Glomerular visceral epithelial cell (primary cell): ENCODE measurements at regions not wholly inside any gene's neighbourhood (a gene's known extent, or its start where the extent isn't known, plus 50 kb on each side); places are given as distances from the start of the nearest gene placed in this dataset.

Source experiments
- DNase-seq: peaks from one replicate; pipeline ENCODE4 v3.0.0-alpha.2; 2016; ENCODE audit errors: extremely low spot score

DNA sequence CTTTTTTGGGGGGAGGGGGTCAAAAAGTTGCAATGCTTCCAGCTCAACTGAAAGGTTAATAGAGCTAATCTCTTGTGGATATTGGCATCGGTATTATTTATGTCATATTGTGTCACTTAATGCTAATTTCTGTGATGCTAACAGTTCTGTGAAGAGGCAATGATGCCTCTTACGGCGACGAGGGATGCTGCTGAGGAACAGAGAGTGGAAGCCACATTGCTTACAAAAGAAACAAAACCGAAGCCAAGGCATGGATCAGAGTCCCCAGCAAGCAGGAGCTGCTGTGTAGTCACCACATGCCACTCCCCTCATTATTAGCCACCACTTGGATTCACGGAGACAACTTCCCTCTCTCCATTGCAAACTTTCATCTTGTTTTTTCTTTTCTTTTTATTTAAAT is 536.5 kb upstream of the MGMT start:
- DNase-seq: no peak

GRCh38 chr10:128932071-128932820 is 534.8 kb upstream of the MGMT start:
- no peak for DNase-seq

- no peak for DNase-seq
Observed at GRCh38 chr10:128934492-128934891, 532.5 kb upstream of the MGMT start.

DNA sequence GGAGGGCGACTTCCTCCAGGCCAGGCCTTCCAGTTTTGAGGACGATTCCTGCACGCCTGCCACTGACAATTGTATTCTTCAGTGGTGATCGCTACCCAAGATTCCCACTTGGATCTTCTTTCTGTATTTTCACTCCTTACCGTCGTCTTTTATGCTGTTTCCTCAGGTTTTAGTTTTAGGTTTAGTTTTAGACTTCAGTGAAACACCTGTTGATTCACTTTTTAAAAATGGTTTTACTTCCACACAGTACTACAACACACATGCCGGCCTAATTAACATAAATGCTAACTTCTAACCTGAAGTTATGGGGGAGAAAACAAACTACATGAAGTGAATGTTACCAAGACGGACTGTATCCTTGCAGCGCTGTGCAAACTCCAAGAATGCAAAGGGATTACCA is 530.6 kb upstream of the MGMT start:
- DNase-seq: no peak

GRCh38 chr10:128938558-128938957 is 528.5 kb upstream of the MGMT start:
- DNase-seq: no peak

DNA sequence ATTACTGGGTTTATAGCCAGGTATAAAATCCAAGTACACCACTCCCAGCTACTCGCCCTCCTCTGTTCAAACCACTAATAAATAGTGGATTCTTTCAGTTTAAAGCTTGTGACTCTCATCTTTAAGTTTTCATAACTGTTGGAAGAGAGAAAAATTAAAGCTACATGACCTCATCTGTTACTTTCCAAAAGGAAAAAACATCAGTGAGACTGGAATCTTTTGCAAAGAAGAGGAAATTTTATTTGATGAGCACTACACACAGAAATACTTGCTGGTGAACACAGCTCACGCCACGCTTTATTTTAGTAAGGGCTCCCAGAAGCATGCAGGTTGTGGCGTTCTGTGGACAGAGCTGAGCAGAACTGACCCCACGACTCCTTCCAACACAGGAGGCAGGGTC is 527.0 kb upstream of the MGMT start:
- no peak for DNase-seq

DNA sequence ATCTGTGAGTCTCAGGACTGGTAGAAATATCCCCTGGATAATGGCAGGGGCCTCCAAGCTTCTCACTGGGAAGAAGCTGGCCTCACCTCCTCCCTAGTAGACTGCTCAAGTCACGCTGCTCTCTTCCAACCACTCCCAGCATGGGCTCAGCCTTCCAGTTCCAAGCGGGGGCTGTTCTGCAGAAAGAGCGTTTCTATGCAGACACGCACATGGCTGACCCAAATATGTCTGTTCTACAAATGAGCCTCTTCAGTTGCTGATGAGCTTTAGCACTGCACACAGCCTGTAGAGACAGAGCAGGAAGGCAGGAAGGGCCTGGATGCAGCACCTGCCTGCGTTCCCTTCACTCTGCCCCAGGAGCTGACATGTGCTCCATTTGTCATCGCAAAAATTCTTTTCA is 523.9 kb upstream of the MGMT start:
- DNase-seq: no peak

GRCh38 chr10:128945398-128945797 is 521.6 kb upstream of the MGMT start:
- no peak for DNase-seq

GRCh38 chr10:128950159-128950915 is 516.7 kb upstream of the MGMT start:
- no peak for DNase-seq

- DNase-seq: no peak
Observed at GRCh38 chr10:128950916-128951275, 516.1 kb upstream of the MGMT start.

GRCh38 chr10:128952856-128953255 is 514.2 kb upstream of the MGMT start:
- no peak for DNase-seq

- DNase-seq: no peak
Observed at GRCh38 chr10:128956149-128956548, 510.9 kb upstream of the MGMT start.

DNA sequence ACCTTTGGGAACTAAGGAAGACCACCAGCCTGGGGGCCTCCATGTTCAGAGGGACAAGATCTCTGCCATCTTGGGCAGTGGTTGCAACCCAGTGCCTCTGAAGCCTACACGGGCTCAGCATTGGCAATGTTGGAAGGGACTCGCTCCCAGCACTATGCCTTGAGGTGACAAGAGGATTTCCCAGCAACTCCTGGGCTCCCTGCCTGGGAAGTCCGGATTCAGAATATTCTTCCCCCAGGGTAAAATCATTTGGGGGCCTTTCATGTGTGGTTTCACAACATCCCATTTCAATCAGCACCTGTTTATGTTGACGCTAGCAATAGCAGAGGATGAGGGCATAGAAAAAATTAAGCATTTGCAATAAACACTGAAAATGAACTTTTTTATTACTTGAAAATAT is 509.8 kb upstream of the MGMT start:
- DNase-seq: no peak

- DNase-seq: no peak
Observed at GRCh38 chr10:128958834-128959690, 508.0 kb upstream of the MGMT start.

DNA sequence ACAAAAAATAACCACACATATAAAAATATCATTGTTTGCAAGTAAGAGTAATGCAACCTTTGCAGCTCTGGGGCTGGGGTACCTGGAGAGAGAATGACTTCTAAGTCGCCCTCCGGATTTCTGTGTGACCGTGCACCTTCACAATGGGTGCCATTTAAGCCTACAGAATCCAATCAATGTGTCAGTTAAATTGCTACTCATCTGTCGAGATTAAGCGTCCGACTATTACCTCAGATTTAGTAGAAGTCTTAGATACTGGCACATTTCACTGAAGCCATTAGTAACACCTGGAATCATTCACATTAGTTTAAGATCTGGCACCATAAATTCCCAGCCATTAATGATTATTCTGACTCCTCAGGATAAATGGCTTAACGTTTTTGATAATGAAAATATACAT is 507.3 kb upstream of the MGMT start:
- no peak for DNase-seq

DNA sequence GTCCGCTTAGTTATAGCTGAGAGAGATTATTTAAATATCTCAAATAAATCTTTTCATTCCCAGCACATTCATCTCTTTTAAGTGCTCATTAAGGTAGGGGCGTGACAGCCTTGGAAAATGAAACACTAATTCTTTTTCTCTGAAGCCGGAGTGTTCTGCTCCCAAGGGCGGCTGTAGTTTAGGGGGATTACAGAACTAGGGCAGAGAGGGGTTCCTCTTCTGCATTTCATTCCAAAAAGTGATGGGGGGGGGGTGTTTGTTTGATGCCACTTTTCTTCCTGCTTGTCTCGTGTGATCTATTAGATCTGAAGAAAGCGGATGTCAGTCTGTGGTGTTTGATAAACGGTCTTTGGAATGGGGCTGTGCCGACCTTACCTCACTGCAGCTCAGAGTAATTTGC is 506.5 kb upstream of the MGMT start:
- DNase-seq: no peak

GRCh38 chr10:128962182-128962581 is 504.9 kb upstream of the MGMT start:
- no peak for DNase-seq

GRCh38 chr10:128963211-128964099 is 503.6 kb upstream of the MGMT start:
- DNase-seq: no peak

DNA sequence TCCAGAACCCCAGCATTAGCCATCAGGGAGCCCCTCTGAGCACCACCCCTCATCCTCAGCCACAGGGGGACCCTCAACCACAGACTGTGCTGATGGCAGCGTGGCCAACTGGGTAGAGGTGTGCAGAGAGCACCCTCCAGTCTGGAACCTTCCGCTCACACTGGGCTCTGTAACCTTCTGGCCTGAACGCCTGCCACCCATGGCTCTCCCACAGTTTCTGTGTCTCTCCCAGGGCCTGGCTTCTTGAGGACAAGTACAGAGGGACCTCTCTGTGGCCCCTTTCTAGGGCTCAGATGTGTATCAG is 503.0 kb upstream of the MGMT start:
- DNase-seq: no peak

GRCh38 chr10:128967980-128968756 is 498.9 kb upstream of the MGMT start:
- no peak for DNase-seq

- no peak for DNase-seq
Observed at GRCh38 chr10:128969551-128969950, 497.5 kb upstream of the MGMT start.
